ENCODE measurements at regions not wholly inside any gene's neighbourhood (a gene's known extent, or its start where the extent isn't known, plus 50 kb on each side); places are given as distances from the start of the nearest gene placed in this dataset.

DNA sequence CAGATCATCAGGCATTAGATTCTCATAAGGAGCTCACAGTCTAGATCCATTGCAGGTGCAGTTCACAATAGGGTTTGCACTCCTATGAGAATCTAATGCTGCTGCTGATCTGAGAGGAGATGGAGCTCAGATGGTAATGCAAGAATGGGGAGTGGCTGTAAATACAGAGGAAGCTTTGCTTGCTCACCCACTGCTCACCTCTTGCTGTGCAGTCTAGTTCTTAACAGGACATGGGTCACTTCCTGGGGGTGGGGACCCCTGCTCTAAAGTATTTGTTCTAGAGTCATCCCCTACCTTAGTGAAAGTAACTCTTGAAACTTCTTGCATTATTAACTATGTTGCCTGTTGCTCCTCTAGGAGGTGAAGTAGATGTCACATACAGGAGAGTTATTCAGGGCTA lies 171.3 kb upstream of the PARD3B start:
- TF ChIP-seq, protein P1, sequence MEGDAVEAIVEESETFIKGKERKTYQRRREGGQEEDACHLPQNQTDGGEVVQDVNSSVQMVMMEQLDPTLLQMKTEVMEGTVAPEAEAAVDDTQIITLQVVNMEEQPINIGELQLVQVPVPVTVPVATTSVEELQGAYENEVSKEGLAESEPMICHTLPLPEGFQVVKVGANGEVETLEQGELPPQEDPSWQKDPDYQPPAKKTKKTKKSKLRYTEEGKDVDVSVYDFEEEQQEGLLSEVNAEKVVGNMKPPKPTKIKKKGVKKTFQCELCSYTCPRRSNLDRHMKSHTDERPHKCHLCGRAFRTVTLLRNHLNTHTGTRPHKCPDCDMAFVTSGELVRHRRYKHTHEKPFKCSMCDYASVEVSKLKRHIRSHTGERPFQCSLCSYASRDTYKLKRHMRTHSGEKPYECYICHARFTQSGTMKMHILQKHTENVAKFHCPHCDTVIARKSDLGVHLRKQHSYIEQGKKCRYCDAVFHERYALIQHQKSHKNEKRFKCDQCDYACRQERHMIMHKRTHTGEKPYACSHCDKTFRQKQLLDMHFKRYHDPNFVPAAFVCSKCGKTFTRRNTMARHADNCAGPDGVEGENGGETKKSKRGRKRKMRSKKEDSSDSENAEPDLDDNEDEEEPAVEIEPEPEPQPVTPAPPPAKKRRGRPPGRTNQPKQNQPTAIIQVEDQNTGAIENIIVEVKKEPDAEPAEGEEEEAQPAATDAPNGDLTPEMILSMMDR (IDR thresholded peaks at IDR 0.05), result no peak
- no peak for TF ChIP-seq POLR2AphosphoS5 (IDR thresholded peaks at IDR 0.05)
- TF ChIP-seq POLR2A (IDR thresholded peaks at IDR 0.05; ENCODE audit: low read depth), result no peak

Measured in esophagus muscularis mucosa (tissue), 3 donors.